ENCODE measurements at regions not wholly inside any gene's neighbourhood (a gene's known extent, or its start where the extent isn't known, plus 50 kb on each side); places are given as distances from the start of the nearest gene placed in this dataset.

DNA sequence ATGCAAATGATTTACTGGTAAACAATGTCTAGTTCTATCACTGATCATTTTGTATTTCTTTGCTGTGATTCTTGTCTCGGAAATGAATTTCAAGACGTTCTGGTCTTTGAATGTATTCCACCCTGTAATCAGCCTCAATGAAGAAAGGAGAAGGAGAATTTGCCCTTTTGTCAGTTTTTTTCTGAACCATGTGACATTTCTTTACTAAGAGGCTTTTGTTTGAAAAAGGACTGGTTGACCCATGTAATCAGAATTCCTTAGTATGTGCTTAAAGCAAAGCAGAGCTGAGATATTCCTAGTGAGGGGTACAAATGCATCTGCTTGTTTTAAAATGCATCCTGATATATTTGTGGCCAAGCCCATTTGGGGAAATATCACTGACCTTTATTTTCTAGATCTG, 581.6 kb downstream of the ETV1 start:
- H3K9me3 ChIP-seq: no peaks in the 10 kb centered on the region
- H3K27me3 ChIP-seq: no peaks in the 10 kb centered on the region
- no peak for DNase-seq (ENCODE audit: low spot score in 2 of 2)
- H3K4me1 ChIP-seq: no peaks in the 10 kb centered on the region
- TF ChIP-seq, protein P1, sequence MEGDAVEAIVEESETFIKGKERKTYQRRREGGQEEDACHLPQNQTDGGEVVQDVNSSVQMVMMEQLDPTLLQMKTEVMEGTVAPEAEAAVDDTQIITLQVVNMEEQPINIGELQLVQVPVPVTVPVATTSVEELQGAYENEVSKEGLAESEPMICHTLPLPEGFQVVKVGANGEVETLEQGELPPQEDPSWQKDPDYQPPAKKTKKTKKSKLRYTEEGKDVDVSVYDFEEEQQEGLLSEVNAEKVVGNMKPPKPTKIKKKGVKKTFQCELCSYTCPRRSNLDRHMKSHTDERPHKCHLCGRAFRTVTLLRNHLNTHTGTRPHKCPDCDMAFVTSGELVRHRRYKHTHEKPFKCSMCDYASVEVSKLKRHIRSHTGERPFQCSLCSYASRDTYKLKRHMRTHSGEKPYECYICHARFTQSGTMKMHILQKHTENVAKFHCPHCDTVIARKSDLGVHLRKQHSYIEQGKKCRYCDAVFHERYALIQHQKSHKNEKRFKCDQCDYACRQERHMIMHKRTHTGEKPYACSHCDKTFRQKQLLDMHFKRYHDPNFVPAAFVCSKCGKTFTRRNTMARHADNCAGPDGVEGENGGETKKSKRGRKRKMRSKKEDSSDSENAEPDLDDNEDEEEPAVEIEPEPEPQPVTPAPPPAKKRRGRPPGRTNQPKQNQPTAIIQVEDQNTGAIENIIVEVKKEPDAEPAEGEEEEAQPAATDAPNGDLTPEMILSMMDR (IDR thresholded peaks at IDR 0.05): no peak
- TF ChIP-seq POLR2A (IDR thresholded peaks at IDR 0.05) (no peak), EP300 (IDR thresholded peaks at IDR 0.05) (no peak), POLR2AphosphoS5 (IDR thresholded peaks at IDR 0.05) (no peak)
- H3K4me3 ChIP-seq: no peak overlapping the region
- 80% methylated on average over 2 of the region's 2 CpGs for WGBS
- no peaks in the 10 kb centered on the region for H3K36me3 ChIP-seq
- H3K27ac ChIP-seq: no peak overlapping the region

DNA sequence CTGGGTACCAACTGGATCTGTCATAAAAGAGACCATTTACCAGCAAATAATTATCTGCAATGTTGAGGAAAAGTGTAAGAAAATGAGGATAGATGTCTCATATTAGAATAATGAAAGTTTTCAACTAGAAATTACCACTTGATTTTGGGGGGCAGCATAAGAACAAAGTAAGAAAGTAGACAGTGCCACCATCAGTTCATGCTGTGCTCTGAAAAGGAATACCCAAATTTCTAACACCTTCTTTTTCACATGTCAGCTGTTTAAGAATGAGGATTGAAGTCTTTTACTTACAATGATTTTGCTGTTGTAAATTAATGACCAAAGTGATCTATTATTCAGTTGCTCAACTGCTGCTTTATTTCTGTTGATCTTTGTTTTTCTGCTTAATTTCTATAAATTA, 578.3 kb downstream of the ETV1 start:
- Histone ChIP-seq H3K4me1 (no peaks in the 10 kb centered on the region), H3K27ac (no peak overlapping the region), H3K9me3 (no peaks in the 10 kb centered on the region), H3K4me3 (no peak overlapping the region), H3K36me3 (no peaks in the 10 kb centered on the region), H3K27me3 (no peaks in the 10 kb centered on the region)
- TF ChIP-seq POLR2A (IDR thresholded peaks at IDR 0.05) (no peak), POLR2AphosphoS5 (IDR thresholded peaks at IDR 0.05) (no peak), EP300 (IDR thresholded peaks at IDR 0.05) (no peak)
- TF ChIP-seq, protein P1 (IDR thresholded peaks at IDR 0.05): no peak
- no peak for DNase-seq (ENCODE audit: low spot score in 2 of 2)

DNA sequence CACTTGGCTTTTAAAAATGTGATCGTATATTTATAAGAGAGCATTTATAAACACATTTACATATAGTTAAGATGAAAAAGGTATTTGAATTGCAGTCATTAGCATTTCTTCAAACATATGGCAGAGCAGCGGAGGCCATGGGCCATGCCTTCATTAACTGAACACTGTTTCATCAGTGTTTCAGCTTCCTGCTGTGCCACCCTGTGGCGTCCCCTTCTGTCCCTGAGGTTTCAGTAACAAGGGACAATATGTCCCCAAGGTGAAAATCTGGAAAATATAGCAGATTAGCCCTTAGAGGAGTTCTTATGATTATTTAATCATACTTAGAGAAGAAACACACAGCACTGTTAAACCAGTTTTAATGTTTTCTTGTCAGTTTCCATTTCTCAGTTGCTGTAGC, 577.8 kb downstream of the ETV1 start:
- Histone ChIP-seq H3K36me3 (no peaks in the 10 kb centered on the region), H3K4me1 (no peaks in the 10 kb centered on the region), H3K27ac (no peak overlapping the region), H3K27me3 (no peaks in the 10 kb centered on the region), H3K9me3 (no peaks in the 10 kb centered on the region), H3K4me3 (no peak overlapping the region)
- TF ChIP-seq, protein P1 (IDR thresholded peaks at IDR 0.05): no peak
- TF ChIP-seq POLR2A (IDR thresholded peaks at IDR 0.05) (no peak), POLR2AphosphoS5 (IDR thresholded peaks at IDR 0.05) (no peak), EP300 (IDR thresholded peaks at IDR 0.05) (no peak)
- DNase-seq (ENCODE audit: low spot score in 2 of 2): no peak
- WGBS: 78% methylated on average over 3 of the region's 3 CpGs

DNA sequence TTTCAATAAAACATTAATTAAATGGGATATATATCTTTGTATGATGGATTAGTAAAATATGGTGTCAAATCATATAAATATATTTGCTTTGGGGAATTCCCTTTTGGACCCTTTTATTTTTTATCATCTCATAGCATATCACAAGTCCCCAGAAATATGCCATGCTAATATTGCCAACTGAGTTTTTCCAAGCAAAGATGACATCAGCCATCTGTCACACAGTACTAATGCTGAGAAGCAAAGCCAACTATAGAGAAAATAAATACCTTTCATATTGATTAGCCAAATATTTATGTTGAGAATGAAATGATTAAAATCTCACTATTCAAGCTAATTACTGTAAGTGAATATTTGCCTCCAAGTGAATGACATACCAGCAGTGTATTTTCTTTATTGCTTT, 575.3 kb downstream of the ETV1 start:
- Histone ChIP-seq H3K27me3 (no peaks in the 10 kb centered on the region), H3K27ac (no peak overlapping the region), H3K36me3 (no peaks in the 10 kb centered on the region), H3K4me3 (no peak overlapping the region), H3K9me3 (no peaks in the 10 kb centered on the region), H3K4me1 (no peaks in the 10 kb centered on the region)
- DNase-seq (ENCODE audit: low spot score in 2 of 2): no peak
- TF ChIP-seq POLR2AphosphoS5 (IDR thresholded peaks at IDR 0.05): no peak

DNA sequence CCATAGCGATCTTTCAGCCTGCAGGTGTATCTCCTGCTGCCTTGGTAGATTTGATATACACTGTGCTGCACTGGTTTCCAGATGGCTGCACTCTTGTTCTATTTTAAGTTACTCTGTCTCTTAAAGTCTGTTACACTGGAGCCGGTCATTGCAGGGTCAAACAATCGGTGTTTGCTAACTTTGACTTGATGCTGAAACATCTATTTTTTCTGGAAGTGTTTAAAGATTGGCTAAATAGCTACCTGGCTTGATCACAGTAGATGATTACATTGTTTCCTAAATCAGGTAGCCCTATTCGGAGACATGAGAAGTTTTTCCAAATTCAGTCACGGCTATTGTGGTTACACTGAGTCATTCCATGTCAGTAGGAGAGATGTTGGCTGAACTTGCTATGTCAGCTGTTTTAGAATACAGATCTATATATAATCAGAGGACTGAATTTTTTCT, 574.8 kb downstream of the ETV1 start:
- no peak for DNase-seq (ENCODE audit: low spot score in 2 of 2)
- H3K27me3 ChIP-seq: no peaks in the 10 kb centered on the region
- H3K4me1 ChIP-seq: no peaks in the 10 kb centered on the region
- no peaks in the 10 kb centered on the region for H3K36me3 ChIP-seq
- H3K4me3 ChIP-seq: no peak overlapping the region
- H3K27ac ChIP-seq: no peak overlapping the region
- TF ChIP-seq, protein P1 (IDR thresholded peaks at IDR 0.05): no peak
- TF ChIP-seq EP300 (IDR thresholded peaks at IDR 0.05): no peak
- no peak for TF ChIP-seq POLR2AphosphoS5 (IDR thresholded peaks at IDR 0.05)
- TF ChIP-seq POLR2A (IDR thresholded peaks at IDR 0.05): no peak
- no peaks in the 10 kb centered on the region for H3K9me3 ChIP-seq
- WGBS: 75% methylated on average over 5 of the region's 5 CpGs

DNA sequence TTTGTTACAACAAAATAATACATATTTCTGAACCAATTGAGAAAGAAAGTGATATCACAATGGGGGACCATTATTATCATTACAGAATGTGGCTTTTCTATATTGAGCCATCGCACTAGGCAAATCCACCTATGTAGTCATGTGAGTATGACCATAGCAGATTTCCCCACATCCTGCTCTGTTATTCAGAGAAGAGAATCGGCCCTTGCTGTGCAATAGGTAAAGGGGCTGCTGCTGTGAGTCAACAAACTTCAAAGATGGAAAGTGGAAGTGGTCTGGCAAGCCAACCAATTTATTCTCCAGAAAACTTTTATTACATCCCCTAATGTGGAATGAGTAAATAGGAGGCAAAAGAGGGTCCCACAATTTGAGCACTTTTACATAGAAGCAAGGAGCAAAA, 573.4 kb downstream of the ETV1 start:
- Histone ChIP-seq H3K27me3 (no peaks in the 10 kb centered on the region), H3K36me3 (no peaks in the 10 kb centered on the region), H3K27ac (no peak overlapping the region), H3K4me1 (no peaks in the 10 kb centered on the region), H3K4me3 (no peak overlapping the region), H3K9me3 (no peaks in the 10 kb centered on the region)
- TF ChIP-seq, protein P1 (IDR thresholded peaks at IDR 0.05): no peak
- TF ChIP-seq POLR2A (IDR thresholded peaks at IDR 0.05) (no peak), EP300 (IDR thresholded peaks at IDR 0.05) (no peak), POLR2AphosphoS5 (IDR thresholded peaks at IDR 0.05) (no peak)
- WGBS: 88% methylated on average over 2 of the region's 2 CpGs
- no peak for DNase-seq (ENCODE audit: low spot score in 2 of 2)

Data from suprapubic skin (tissue), 4 donors.